ENCODE measurements at regions not wholly inside any gene's neighbourhood (a gene's known extent, or its start where the extent isn't known, plus 50 kb on each side); places are given as distances from the start of the nearest gene placed in this dataset.

GRCh38 chr3:194256040-194256945, 94.8 kb downstream of the CPN2 start:
- TF ChIP-seq CTCF (IDR thresholded peaks at IDR 0.05; ENCODE audit: low read depth, low read length): no peak
- Histone ChIP-seq H3K36me3 (no peaks in the 10 kb centered on the region), H3K27me3 (no peaks in the 10 kb centered on the region), H3K4me1 (ENCODE audit: low read depth) (peaks cover 1% of the 10 kb centered on the region), H3K4me3 (no peak overlapping the region), H3K27ac (no peak overlapping the region), H3K9me3 (ENCODE audit: low read depth) (no peaks in the 10 kb centered on the region)
- DNase-seq (ENCODE audit: low read depth in 1 of 2, low spot score in 1 of 2): no peak

- no peak for DNase-seq (ENCODE audit: low read depth in 1 of 2, low spot score in 1 of 2)
- H3K9me3 ChIP-seq (ENCODE audit: low read depth): no peaks in the 10 kb centered on the region
- no peak overlapping the region for H3K4me3 ChIP-seq
These were observed 93.9 kb downstream of the CPN2 start for GRCh38 chr3:194257151-194257621.

GRCh38 chr3:194257916-194258668, 93.0 kb downstream of the CPN2 start:
- DNase-seq (ENCODE audit: low read depth in 1 of 2, low spot score in 1 of 2): no peak
- Histone ChIP-seq H3K36me3 (no peaks in the 10 kb centered on the region), H3K4me1 (ENCODE audit: low read depth) (peaks cover 13% of the 10 kb centered on the region), H3K27me3 (no peaks in the 10 kb centered on the region), H3K27ac (no peak overlapping the region), H3K4me3 (no peak overlapping the region), H3K9me3 (ENCODE audit: low read depth) (no peaks in the 10 kb centered on the region)
- TF ChIP-seq CTCF (IDR thresholded peaks at IDR 0.05; ENCODE audit: low read depth, low read length): no peak

More at GRCh38 chr3:194257151-194257621, 93.9 kb downstream of the CPN2 start:
- Histone ChIP-seq H3K36me3 (no peaks in the 10 kb centered on the region), H3K27ac (no peak overlapping the region), H3K27me3 (no peaks in the 10 kb centered on the region), H3K4me1 (ENCODE audit: low read depth) (peaks cover 10% of the 10 kb centered on the region)
- no peak for TF ChIP-seq CTCF (IDR thresholded peaks at IDR 0.05; ENCODE audit: low read depth, low read length)

DNA sequence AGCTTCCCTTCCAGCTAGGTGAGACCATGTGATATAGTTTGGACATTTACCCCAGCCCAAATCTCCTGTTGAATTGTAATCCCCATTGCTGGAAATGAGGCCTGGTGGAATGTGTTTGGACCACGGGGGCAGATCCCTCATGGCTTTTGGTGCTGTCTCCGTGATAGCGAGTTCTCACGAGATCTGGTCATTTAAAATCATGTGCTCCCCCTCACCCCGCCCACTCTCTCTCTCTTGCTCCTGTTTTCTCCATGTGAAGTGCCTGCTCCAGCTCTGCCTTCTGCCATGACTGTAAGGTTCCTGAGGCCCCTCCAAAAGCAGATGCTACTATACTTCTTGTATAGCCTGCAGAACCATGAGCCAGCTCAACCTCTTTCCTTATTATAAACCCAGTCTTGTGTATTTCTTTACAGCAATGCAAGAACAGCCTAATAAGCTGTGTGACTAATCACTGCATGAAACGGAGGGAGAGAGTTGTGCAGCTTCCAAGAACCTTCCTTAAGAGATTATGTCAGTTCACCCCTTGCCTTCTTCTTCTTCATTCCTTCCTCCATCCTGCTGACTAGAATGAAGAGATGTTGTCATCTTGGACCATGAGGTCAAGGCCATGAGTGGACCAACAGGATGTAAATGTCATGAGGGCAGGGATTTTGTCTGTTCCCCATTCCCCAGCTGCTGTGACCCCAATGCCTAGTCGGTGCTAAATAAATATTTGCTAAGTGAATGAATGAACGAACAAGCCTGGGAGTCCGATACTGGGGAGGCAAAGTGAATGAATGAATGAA, 91.0 kb downstream of the CPN2 start:
- H3K27ac ChIP-seq: no peak overlapping the region
- peak in 1 of 2 donors; percentile 71 for DNase-seq (ENCODE audit: low read depth in 1 of 2, low spot score in 1 of 2)

More for the DNA sequence above, 91.0 kb downstream of the CPN2 start:
- TF ChIP-seq CTCF (IDR thresholded peaks at IDR 0.05; ENCODE audit: low read depth, low read length): no peak
- Histone ChIP-seq H3K27me3 (no peaks in the 10 kb centered on the region), H3K4me1 (ENCODE audit: low read depth) (peaks cover 13% of the 10 kb centered on the region), H3K4me3 (no peak overlapping the region), H3K9me3 (ENCODE audit: low read depth) (no peaks in the 10 kb centered on the region), H3K36me3 (no peaks in the 10 kb centered on the region)

Data from cardiac muscle cell (in vitro differentiated cells and primary cell).